ENCODE measurements at regions not wholly inside any gene's neighbourhood (a gene's known extent, or its start where the extent isn't known, plus 50 kb on each side); places are given as distances from the start of the nearest gene placed in this dataset.

DNA sequence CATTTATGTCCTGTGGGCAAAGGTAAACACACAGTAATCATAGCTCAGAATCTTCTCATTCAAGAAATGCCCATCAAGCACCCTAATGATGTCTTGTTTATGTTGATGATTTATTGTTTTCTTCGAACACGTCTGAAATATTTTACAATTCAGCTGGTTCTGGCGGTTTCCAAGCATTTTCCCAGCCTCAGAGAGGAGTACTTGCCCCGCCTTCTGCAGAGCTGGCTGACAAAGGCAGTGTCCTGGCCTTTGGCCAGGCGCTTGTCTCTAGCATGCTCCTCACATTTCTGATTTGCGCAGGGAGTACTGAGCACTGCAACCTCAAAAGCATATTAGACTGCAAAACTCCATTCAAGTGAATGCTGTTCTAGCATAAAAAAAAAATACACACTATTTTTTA, 314.2 kb upstream of the GNAI1 start:
- FAIRE-seq (no peak), DNase-seq (peak in 1 of 2 donors; percentile 12)
- no peak overlapping the region for H3K4me3 ChIP-seq (ENCODE audit: low read depth in 1 of 3, low read length in 3 of 3)
- WGBS, 3 donors = 27 to 39% (median 37%) methylated on average over 6 of the region's 6 CpGs
- no peak overlapping the region for H3K27ac ChIP-seq (ENCODE audit: low read depth in 1 of 3, low read length in 2 of 3)
- no peaks in the 10 kb centered on the region for H3K4me1 ChIP-seq (ENCODE audit: control insufficient read depth in 3 of 3, insufficient read depth in 2 of 3, low read depth in 1 of 3, low read length in 2 of 3)
- H3K27me3 ChIP-seq (ENCODE audit: control insufficient read depth in 3 of 3, insufficient read depth in 3 of 3, low read length in 3 of 3) = no peaks in the 10 kb centered on the region
- no peaks in the 10 kb centered on the region for H3K36me3 ChIP-seq (ENCODE audit: control insufficient read depth in 3 of 3, insufficient read depth in 2 of 3, low read depth in 1 of 3, low read length in 3 of 3)
- no peaks in the 10 kb centered on the region for H3K9me3 ChIP-seq (ENCODE audit: control insufficient read depth in 2 of 2, insufficient read depth in 1 of 2, low read depth in 1 of 2, low read length in 1 of 2)

DNA sequence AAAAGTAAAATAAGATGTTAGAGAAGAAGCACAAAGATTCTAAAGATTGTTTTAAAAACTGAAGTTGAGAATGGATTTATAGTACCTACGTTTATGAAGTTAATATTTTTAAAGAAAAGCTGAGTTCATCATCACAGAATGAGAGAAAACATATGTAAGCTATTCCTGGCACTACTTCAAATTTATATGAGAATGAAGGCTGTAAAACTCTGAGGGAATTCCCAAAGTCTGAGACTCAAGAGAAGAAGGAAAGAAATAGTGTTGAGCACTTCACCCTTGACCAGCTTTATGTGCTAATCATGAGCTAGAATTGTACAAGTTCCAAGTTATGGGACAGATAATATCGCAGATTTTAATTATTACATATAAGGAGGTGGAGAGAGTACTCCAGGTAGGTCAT, 323.7 kb upstream of the GNAI1 start:
- DNase-seq (peak in 1 of 2 donors; percentile 17), FAIRE-seq (no peak)
- H3K9me3 ChIP-seq (ENCODE audit: control insufficient read depth in 2 of 2, insufficient read depth in 1 of 2, low read depth in 1 of 2, low read length in 1 of 2) = no peaks in the 10 kb centered on the region
- H3K36me3 ChIP-seq (ENCODE audit: control insufficient read depth in 3 of 3, insufficient read depth in 2 of 3, low read depth in 1 of 3, low read length in 3 of 3) = no peaks in the 10 kb centered on the region
- WGBS, 3 donors = 18 to 49% (median 31%) methylated on average over 2 of the region's 2 CpGs
- no peaks in the 10 kb centered on the region for H3K4me1 ChIP-seq (ENCODE audit: control insufficient read depth in 3 of 3, insufficient read depth in 2 of 3, low read depth in 1 of 3, low read length in 2 of 3)
- H3K27me3 ChIP-seq (ENCODE audit: control insufficient read depth in 3 of 3, insufficient read depth in 3 of 3, low read length in 3 of 3) = no peaks in the 10 kb centered on the region
- H3K27ac ChIP-seq (ENCODE audit: low read depth in 1 of 3, low read length in 2 of 3) = no peak overlapping the region
- H3K4me3 ChIP-seq (ENCODE audit: low read depth in 1 of 3, low read length in 3 of 3) = no peak overlapping the region

GRCh38 chr7:79806161-79806734, 328.4 kb upstream of the GNAI1 start:
- no peaks in the 10 kb centered on the region for H3K27me3 ChIP-seq (ENCODE audit: control insufficient read depth in 3 of 3, insufficient read depth in 3 of 3, low read length in 3 of 3)
- no peak for DNase-seq
- 29 to 39% (median 31%) methylated on average over 6 of the region's 6 CpGs for WGBS, 3 donors
- H3K27ac ChIP-seq (ENCODE audit: low read depth in 1 of 3, low read length in 2 of 3) = no peak overlapping the region
- no peak overlapping the region for H3K4me3 ChIP-seq (ENCODE audit: low read depth in 1 of 3, low read length in 3 of 3)
- H3K36me3 ChIP-seq (ENCODE audit: control insufficient read depth in 3 of 3, insufficient read depth in 2 of 3, low read depth in 1 of 3, low read length in 3 of 3) = no peaks in the 10 kb centered on the region
- no peaks in the 10 kb centered on the region for H3K9me3 ChIP-seq (ENCODE audit: control insufficient read depth in 2 of 2, insufficient read depth in 1 of 2, low read depth in 1 of 2, low read length in 1 of 2)
- no peak for FAIRE-seq
- H3K4me1 ChIP-seq (ENCODE audit: control insufficient read depth in 3 of 3, insufficient read depth in 2 of 3, low read depth in 1 of 3, low read length in 2 of 3) = no peaks in the 10 kb centered on the region

DNA sequence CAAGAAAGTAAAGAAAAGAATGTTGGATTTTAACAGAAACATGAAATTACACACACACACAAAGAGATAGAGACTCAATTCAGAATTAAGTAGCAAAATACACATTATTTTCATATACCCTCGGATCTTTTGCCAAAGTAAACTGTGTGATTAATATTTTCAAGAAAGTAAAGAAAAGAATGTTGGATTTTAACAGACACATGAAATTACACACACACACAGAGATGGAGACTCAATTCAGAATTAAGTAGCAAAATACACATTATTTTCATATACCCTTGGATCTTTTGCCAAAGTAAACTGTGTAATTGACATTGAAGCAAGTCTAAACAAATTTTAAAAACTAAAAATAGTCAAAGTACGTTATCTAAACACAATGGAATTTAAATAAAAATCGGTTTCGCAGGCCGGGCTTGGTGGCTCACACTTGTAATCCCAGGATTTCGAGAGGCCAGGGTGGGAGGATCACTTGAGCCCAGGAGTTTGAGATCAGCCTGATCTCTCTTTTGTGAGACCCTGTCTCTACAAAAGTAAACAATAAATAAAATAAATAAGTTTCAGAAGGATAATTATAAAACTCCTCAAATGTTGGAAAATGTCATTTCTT, 337.3 kb upstream of the MAGI2 start:
- H3K4me3 ChIP-seq (ENCODE audit: low read depth in 1 of 3, low read length in 3 of 3) = no peak overlapping the region
- no peaks in the 10 kb centered on the region for H3K9me3 ChIP-seq (ENCODE audit: control insufficient read depth in 2 of 2, insufficient read depth in 1 of 2, low read depth in 1 of 2, low read length in 1 of 2)
- FAIRE-seq (no peak), DNase-seq (no peak)
- no peak overlapping the region for H3K27ac ChIP-seq (ENCODE audit: low read depth in 1 of 3, low read length in 2 of 3)
- H3K27me3 ChIP-seq (ENCODE audit: control insufficient read depth in 3 of 3, insufficient read depth in 3 of 3, low read length in 3 of 3) = no peaks in the 10 kb centered on the region
- H3K36me3 ChIP-seq (ENCODE audit: control insufficient read depth in 3 of 3, insufficient read depth in 2 of 3, low read depth in 1 of 3, low read length in 3 of 3) = no peaks in the 10 kb centered on the region
- H3K4me1 ChIP-seq (ENCODE audit: control insufficient read depth in 3 of 3, insufficient read depth in 2 of 3, low read depth in 1 of 3, low read length in 2 of 3) = no peaks in the 10 kb centered on the region
- 54 to 69% (median 67%) methylated on average over 6 of the region's 6 CpGs for WGBS, 3 donors

DNA sequence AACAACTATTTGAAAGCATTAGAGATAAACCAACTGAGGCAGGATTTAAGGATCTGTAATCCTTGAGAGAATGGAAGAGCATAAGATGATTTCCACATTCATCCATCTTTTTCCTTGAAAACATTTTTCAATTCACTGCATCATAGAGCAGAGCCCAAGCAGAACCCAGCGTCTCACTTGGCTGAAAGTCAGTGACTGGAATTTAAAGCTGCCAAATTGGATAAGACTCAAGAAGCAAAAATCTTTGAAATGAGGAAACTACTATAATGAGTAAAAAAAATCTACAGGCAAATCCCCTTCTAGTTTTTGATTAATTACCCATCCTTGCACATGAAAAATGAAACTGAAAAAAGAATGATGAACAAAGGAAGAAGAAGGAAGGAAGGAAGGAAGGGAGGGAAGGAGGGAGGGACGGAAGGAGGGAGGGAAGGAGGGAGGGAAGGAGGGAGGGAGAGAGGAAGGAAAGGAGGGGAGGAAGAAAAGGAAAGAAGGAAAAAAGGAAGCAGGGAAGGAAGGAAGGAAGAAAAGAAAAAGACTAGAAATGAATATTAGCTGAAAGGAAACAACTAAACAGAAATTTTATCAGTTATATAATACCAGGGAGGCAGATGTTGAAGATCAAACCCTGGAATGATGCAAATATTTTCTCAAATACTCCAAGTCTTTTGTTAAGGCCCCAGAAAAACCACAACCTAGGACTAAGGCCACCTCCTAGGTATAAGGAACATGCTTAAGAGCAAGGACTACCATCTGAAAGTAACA, 336.3 kb upstream of the MAGI2 start:
- no peaks in the 10 kb centered on the region for H3K4me1 ChIP-seq (ENCODE audit: control insufficient read depth in 3 of 3, insufficient read depth in 2 of 3, low read depth in 1 of 3, low read length in 2 of 3)
- no peaks in the 10 kb centered on the region for H3K27me3 ChIP-seq (ENCODE audit: control insufficient read depth in 3 of 3, insufficient read depth in 3 of 3, low read length in 3 of 3)
- H3K27ac ChIP-seq (ENCODE audit: low read depth in 1 of 3, low read length in 2 of 3) = no peak overlapping the region
- 39 to 57% (median 50%) methylated on average over 2 of the region's 2 CpGs for WGBS, 3 donors
- H3K36me3 ChIP-seq (ENCODE audit: control insufficient read depth in 3 of 3, insufficient read depth in 2 of 3, low read depth in 1 of 3, low read length in 3 of 3) = no peaks in the 10 kb centered on the region
- no peak for FAIRE-seq
- H3K4me3 ChIP-seq (ENCODE audit: low read depth in 1 of 3, low read length in 3 of 3) = no peak overlapping the region
- H3K9me3 ChIP-seq (ENCODE audit: control insufficient read depth in 2 of 2, insufficient read depth in 1 of 2, low read depth in 1 of 2, low read length in 1 of 2) = no peaks in the 10 kb centered on the region
- DNase-seq = no peak

DNA sequence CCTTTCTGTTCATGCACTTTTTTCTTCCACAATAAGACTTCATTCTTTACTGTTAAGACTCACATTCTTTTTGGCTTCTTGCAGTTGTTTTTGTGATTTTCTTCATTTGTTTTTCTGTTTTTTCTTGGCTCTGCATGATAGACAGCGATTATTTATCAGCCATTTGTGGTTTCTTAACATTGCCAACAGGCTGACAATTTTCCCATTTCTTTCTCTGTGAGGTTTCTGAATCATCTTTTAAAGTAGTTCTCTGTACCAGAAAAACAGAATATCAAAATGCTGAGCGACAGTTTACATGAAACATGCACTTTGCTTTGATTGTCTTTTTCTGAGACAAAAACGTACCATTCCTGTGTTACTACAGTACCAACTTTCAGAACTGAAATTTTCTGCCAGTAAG, 334.2 kb upstream of the MAGI2 start:
- FAIRE-seq (no peak), DNase-seq (no peak)
- Histone ChIP-seq H3K9me3 (ENCODE audit: control insufficient read depth in 2 of 2, insufficient read depth in 1 of 2, low read depth in 1 of 2, low read length in 1 of 2) (no peaks in the 10 kb centered on the region), H3K36me3 (ENCODE audit: control insufficient read depth in 3 of 3, insufficient read depth in 2 of 3, low read depth in 1 of 3, low read length in 3 of 3) (no peaks in the 10 kb centered on the region), H3K4me3 (ENCODE audit: low read depth in 1 of 3, low read length in 3 of 3) (no peak overlapping the region), H3K27ac (ENCODE audit: low read depth in 1 of 3, low read length in 2 of 3) (no peak overlapping the region), H3K27me3 (ENCODE audit: control insufficient read depth in 3 of 3, insufficient read depth in 3 of 3, low read length in 3 of 3) (no peaks in the 10 kb centered on the region), H3K4me1 (ENCODE audit: control insufficient read depth in 3 of 3, insufficient read depth in 2 of 3, low read depth in 1 of 3, low read length in 2 of 3) (no peaks in the 10 kb centered on the region)
- 64 to 70% (median 70%) methylated on average over 3 of the region's 3 CpGs for WGBS, 3 donors

DNA sequence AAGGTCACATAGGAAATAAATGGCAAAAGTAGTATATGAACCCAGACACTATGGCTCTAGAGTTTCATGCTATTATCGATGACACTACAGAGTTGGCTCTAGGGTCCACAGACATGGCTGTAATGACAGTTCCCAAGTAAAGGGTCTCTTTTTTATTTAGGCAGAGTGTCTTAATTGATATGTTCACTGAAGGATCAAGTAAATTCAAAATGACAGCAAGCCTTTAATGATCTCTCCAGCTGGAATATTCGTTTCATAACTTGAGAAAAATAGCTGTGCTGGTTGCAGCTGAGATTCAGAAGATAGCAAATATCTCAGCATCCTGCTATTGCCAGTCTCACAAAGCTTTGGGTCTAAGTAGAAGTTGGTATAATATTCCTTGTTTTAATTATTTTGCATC, 333.6 kb upstream of the MAGI2 start:
- H3K4me3 ChIP-seq (ENCODE audit: low read depth in 1 of 3, low read length in 3 of 3) = no peak overlapping the region
- no peaks in the 10 kb centered on the region for H3K4me1 ChIP-seq (ENCODE audit: control insufficient read depth in 3 of 3, insufficient read depth in 2 of 3, low read depth in 1 of 3, low read length in 2 of 3)
- H3K36me3 ChIP-seq (ENCODE audit: control insufficient read depth in 3 of 3, insufficient read depth in 2 of 3, low read depth in 1 of 3, low read length in 3 of 3) = no peaks in the 10 kb centered on the region
- no peaks in the 10 kb centered on the region for H3K27me3 ChIP-seq (ENCODE audit: control insufficient read depth in 3 of 3, insufficient read depth in 3 of 3, low read length in 3 of 3)
- no peaks in the 10 kb centered on the region for H3K9me3 ChIP-seq (ENCODE audit: control insufficient read depth in 2 of 2, insufficient read depth in 1 of 2, low read depth in 1 of 2, low read length in 1 of 2)
- FAIRE-seq (no peak), DNase-seq (no peak)
- 25 to 45% (median 32%) methylated on average over 2 of the region's 2 CpGs for WGBS, 3 donors
- H3K27ac ChIP-seq (ENCODE audit: low read depth in 1 of 3, low read length in 2 of 3) = no peak overlapping the region

- Histone ChIP-seq H3K4me1 (ENCODE audit: control insufficient read depth in 3 of 3, insufficient read depth in 2 of 3, low read depth in 1 of 3, low read length in 2 of 3) (no peaks in the 10 kb centered on the region), H3K4me3 (ENCODE audit: low read depth in 1 of 3, low read length in 3 of 3) (no peak overlapping the region), H3K27me3 (ENCODE audit: control insufficient read depth in 3 of 3, insufficient read depth in 3 of 3, low read length in 3 of 3) (no peaks in the 10 kb centered on the region), H3K36me3 (ENCODE audit: control insufficient read depth in 3 of 3, insufficient read depth in 2 of 3, low read depth in 1 of 3, low read length in 3 of 3) (no peaks in the 10 kb centered on the region), H3K27ac (ENCODE audit: low read depth in 1 of 3, low read length in 2 of 3) (no peak overlapping the region), H3K9me3 (ENCODE audit: control insufficient read depth in 2 of 2, insufficient read depth in 1 of 2, low read depth in 1 of 2, low read length in 1 of 2) (no peaks in the 10 kb centered on the region)
- 50 to 53% (median 52%) methylated on average over 5 of the region's 5 CpGs for WGBS, 3 donors
- FAIRE-seq (no peak), DNase-seq (no peak)
Observed at GRCh38 chr7:79786187-79786586, 332.7 kb upstream of the MAGI2 start.

Data from small intestine (tissue), 7 donors.